ENCODE measurements at regions not wholly inside any gene's neighbourhood (a gene's known extent, or its start where the extent isn't known, plus 50 kb on each side); places are given as distances from the start of the nearest gene placed in this dataset.

GRCh38 chr13:39196965-39197646 is 158.8 kb downstream of the NHLRC3 start:
- intact Hi-C loops (cut with DNase I; ENCODE audit: low total_unique reads): no loop called here
- TF ChIP-seq CTCF (IDR thresholded peaks at IDR 0.05): no peak
- no peak for TF ChIP-seq POLR2AphosphoS5 (IDR thresholded peaks at IDR 0.05)
- TF ChIP-seq POLR2A (IDR thresholded peaks at IDR 0.05): no peak
- no peak for DNase-seq (ENCODE audit: low spot score in 2 of 2)
- H3K4me3 ChIP-seq: no peak overlapping the region
- H3K36me3 ChIP-seq: no peaks in the 10 kb centered on the region
- no peaks in the 10 kb centered on the region for H3K27me3 ChIP-seq
- no peaks in the 10 kb centered on the region for H3K4me1 ChIP-seq
- H3K27ac ChIP-seq: no peak overlapping the region
- no peaks in the 10 kb centered on the region for H3K9me3 ChIP-seq

GRCh38 chr13:39197647-39198007 is 159.4 kb downstream of the NHLRC3 start:
- no peaks in the 10 kb centered on the region for H3K9me3 ChIP-seq
- TF ChIP-seq CTCF (IDR thresholded peaks at IDR 0.05) (no peak), POLR2AphosphoS5 (IDR thresholded peaks at IDR 0.05) (no peak), POLR2A (IDR thresholded peaks at IDR 0.05) (no peak)

GRCh38 chr13:39200249-39200910 is 162.1 kb downstream of the NHLRC3 start:
- no peak overlapping the region for H3K4me3 ChIP-seq
- no peaks in the 10 kb centered on the region for H3K9me3 ChIP-seq
- no peaks in the 10 kb centered on the region for H3K27me3 ChIP-seq
- H3K27ac ChIP-seq: no peak overlapping the region
- intact Hi-C loops (cut with DNase I; ENCODE audit: low total_unique reads): no loop called here
- H3K36me3 ChIP-seq: no peaks in the 10 kb centered on the region
- no peaks in the 10 kb centered on the region for H3K4me1 ChIP-seq
- no peak for TF ChIP-seq POLR2AphosphoS5 (IDR thresholded peaks at IDR 0.05)
- no peak for TF ChIP-seq POLR2A (IDR thresholded peaks at IDR 0.05)
- TF ChIP-seq CTCF (IDR thresholded peaks at IDR 0.05): no peak
- DNase-seq (ENCODE audit: low spot score in 2 of 2): no peak

More at GRCh38 chr13:39197647-39198007, 159.4 kb downstream of the NHLRC3 start:
- no peaks in the 10 kb centered on the region for H3K27me3 ChIP-seq
- no peaks in the 10 kb centered on the region for H3K36me3 ChIP-seq
- H3K27ac ChIP-seq: no peak overlapping the region
- H3K4me3 ChIP-seq: no peak overlapping the region
- DNase-seq (ENCODE audit: low spot score in 2 of 2): no peak
- no peaks in the 10 kb centered on the region for H3K4me1 ChIP-seq
- intact Hi-C loops (cut with DNase I; ENCODE audit: low total_unique reads): no loop called here

- Histone ChIP-seq H3K27me3 (no peaks in the 10 kb centered on the region), H3K36me3 (no peaks in the 10 kb centered on the region), H3K9me3 (no peaks in the 10 kb centered on the region), H3K27ac (no peak overlapping the region), H3K4me3 (no peak overlapping the region), H3K4me1 (no peaks in the 10 kb centered on the region)
- intact Hi-C loops (cut with DNase I; ENCODE audit: low total_unique reads): no loop called here
- TF ChIP-seq CTCF (IDR thresholded peaks at IDR 0.05) (no peak), POLR2A (IDR thresholded peaks at IDR 0.05) (no peak), POLR2AphosphoS5 (IDR thresholded peaks at IDR 0.05) (no peak)
- DNase-seq (ENCODE audit: low spot score in 2 of 2): no peak
Measured at GRCh38 chr13:39201180-39201579, 162.9 kb downstream of the NHLRC3 start.

GRCh38 chr13:39202746-39203145 is 164.5 kb downstream of the NHLRC3 start:
- TF ChIP-seq POLR2AphosphoS5 (IDR thresholded peaks at IDR 0.05) (no peak), POLR2A (IDR thresholded peaks at IDR 0.05) (no peak), CTCF (IDR thresholded peaks at IDR 0.05) (no peak)
- DNase-seq (ENCODE audit: low spot score in 2 of 2): no peak
- Histone ChIP-seq H3K27me3 (no peaks in the 10 kb centered on the region), H3K4me3 (no peak overlapping the region), H3K36me3 (no peaks in the 10 kb centered on the region), H3K9me3 (no peaks in the 10 kb centered on the region), H3K27ac (no peak overlapping the region), H3K4me1 (no peaks in the 10 kb centered on the region)
- intact Hi-C loops (cut with DNase I; ENCODE audit: low total_unique reads): no loop called here

Measured in breast epithelium (tissue), 4 donors.